GM19438 (cell line): ENCODE measurements at regions not wholly inside any gene's neighbourhood (a gene's known extent, or its start where the extent isn't known, plus 50 kb on each side); places are given as distances from the start of the nearest gene placed in this dataset.
"Not testable (repeated sequence)": the region's sequence is repeated elsewhere in the genome, so short reads cannot be mapped to it uniquely, and the experiment has no call there.

Experiments
- ATAC-seq: cut with Tn5 transposase; IDR thresholded peaks from one replicate; pipeline ENCODE4 v1.9.1; 2021; ENCODE audit warnings: low read depth; ENCODE audit not compliant: unreplicated experiment

GRCh38 chr2:37722971-37723370, 51.5 kb upstream of the CDC42EP3 start:
- not testable (repeated sequence) for ATAC-seq

DNA sequence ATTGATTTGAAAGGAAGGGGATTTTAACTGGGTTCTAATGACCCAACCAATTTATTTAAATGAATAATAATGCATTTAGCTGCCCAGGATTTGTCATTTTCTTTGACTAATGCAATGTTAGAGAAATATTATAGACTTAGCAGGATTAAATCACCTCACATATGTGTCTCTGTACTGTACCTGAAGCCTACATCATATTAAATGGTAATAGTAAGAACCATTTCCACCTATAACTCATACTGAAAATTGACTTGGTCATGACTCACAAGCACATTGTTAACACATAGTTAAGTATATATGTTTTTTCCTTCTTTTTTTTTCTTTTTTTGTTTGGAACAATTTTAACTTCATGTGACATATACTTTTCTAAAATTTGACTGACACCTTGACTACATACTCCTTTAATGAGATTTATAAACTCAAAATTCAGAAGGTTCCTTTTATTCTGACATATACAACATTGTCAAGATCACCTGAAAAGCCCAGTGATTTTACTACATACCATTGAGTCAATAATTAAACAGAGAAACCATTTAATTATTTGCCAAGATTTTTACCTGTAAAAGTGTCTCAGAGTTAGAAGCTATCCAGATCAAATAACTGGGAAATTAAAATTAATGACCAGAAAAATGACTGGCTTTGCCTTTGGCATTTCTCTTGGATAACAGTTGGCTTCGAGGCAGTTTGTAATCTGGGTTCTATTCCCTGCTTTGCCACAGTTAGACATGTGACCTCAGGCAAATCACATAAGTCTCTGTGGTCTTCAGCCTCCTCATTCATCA, 58.8 kb upstream of the CDC42EP3 start:
- no peak for ATAC-seq

GRCh38 chr2:37732412-37732811, 61.0 kb upstream of the CDC42EP3 start:
- not testable (repeated sequence) for ATAC-seq

- ATAC-seq, result no peak
These were observed 61.8 kb upstream of the CDC42EP3 start for GRCh38 chr2:37733251-37733650.

DNA sequence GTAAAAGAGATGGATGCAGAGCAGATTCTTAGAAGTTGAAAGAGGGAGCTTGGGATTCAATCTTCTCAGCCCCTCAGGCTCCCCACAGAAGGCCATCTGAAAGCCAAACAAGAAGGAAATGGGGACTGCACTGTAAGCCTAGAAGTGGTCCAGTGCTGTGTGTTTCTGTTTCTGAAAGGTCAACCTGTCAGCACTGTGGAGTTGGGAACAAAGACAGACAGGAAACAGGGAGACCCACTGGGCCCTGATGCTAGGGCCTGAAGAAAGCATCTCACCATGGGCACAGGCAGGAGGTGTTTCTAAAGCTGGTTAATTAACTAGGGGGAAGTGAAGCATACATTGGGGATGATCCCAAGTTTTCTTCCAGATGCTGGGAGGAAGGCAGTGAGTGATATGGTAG, 62.5 kb upstream of the CDC42EP3 start:
- not testable (repeated sequence) for ATAC-seq

GRCh38 chr2:37734891-37735523, 63.6 kb upstream of the CDC42EP3 start:
- not testable (repeated sequence) for ATAC-seq

- ATAC-seq, result not testable (repeated sequence)
These were observed 64.1 kb upstream of the CDC42EP3 start for GRCh38 chr2:37735524-37735910.

GRCh38 chr2:37737507-37737906, 66.1 kb upstream of the CDC42EP3 start:
- no peak for ATAC-seq

- no peak for ATAC-seq
These were observed 66.9 kb upstream of the CDC42EP3 start for GRCh38 chr2:37738266-37738885.

- ATAC-seq, result no peak
These were observed 67.7 kb upstream of the CDC42EP3 start for GRCh38 chr2:37739153-37739552.

- ATAC-seq, result no peak
These were observed 68.8 kb upstream of the CDC42EP3 start for GRCh38 chr2:37740164-37740739.

GRCh38 chr2:37742286-37742685, 70.8 kb upstream of the CDC42EP3 start:
- ATAC-seq, result no peak

- ATAC-seq, result no peak
These were observed 72.6 kb upstream of the CDC42EP3 start for GRCh38 chr2:37744010-37744409.

DNA sequence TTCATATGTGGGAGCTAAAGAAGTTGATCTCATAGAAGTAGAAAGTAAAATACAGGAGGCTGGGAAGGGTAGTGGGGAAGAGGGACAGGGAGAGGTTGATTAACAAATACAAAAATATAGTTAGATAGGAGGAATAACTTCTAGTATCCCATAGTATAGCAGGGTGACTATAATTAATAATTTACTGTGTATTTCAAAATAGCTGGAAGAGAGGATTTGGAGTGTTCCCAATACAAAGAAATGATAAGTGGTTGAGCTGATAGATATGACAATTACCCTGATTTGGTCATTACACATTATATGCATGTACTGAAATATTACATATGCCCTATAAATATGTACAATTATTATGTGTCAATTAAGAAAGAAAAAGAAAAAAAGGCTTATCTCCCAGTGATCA, 73.5 kb upstream of the CDC42EP3 start:
- ATAC-seq, result not testable (repeated sequence)

GRCh38 chr2:37746011-37746410, 74.6 kb upstream of the CDC42EP3 start:
- ATAC-seq, result not testable (repeated sequence)

DNA sequence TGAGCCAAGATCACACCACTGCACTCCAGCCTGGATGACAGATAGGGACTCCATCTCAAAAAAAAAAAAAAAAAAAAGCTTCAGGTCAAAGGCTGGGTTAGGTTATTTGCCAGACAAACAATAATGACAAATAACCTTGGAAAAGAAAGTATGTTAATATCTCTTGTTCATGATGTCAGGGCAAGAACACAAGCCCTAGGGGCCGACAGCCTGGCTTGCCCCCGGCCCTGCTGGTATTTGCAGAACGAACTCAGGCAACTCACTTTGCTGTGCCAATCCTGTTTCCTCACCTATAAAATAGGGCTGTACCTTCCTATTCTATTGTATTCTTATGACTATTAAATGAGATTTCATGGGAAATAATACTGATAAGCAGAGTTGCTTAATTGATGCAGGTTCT, 75.4 kb upstream of the CDC42EP3 start:
- ATAC-seq, result no peak

GRCh38 chr2:37748541-37748940, 77.1 kb upstream of the CDC42EP3 start:
- no peak for ATAC-seq

- ATAC-seq, result not testable (repeated sequence)
These were observed 78.8 kb upstream of the CDC42EP3 start for GRCh38 chr2:37750286-37750685.

DNA sequence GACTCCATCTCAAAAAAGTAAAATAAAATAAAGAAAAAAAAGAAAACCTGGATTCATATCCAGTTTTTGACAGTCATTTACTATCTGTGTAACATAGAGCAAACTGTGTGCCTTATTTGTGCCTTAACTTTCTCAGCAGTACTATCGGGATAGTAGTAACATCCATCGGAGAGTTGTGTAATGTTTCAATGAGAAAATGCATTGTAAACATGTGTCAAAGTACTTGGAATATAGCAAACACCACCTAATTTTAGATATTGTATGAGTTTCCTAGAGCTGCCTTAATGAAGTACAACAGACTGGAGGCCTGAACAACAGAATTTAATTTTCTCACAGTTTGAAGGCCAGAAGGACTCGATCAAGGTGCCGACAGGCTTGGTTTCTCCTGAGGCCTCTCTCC, 81.3 kb upstream of the CDC42EP3 start:
- no peak for ATAC-seq

GRCh38 chr2:37753758-37754157, 82.3 kb upstream of the CDC42EP3 start:
- no peak for ATAC-seq

DNA sequence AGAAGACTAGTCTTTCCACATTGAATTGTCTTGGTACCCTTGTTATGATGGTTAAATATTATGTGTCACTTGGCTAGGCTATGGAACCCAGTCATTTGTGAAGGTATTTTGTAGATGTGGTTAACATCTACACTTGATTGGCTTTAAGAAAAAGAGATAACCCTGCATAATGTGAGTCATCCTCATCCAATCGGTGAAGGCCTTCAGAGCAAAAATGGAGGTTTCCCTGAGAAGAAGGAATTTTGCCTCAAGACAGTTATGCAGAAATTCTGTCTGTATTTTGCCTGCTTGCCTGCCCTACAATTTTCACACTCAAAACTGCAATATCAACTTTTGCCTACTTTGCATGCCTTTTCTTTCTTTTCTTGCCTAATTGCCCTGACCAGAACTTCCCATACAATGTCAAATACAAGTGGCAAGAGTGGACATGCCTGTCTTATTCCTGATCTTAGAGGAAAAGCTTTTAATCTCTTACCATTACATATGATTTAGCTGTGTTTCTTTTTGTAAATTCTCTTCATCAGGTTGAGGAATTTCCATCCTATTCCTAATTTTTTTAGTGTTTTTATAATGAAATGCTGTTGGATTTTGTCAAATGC, 84.6 kb upstream of the CDC42EP3 start:
- not testable (repeated sequence) for ATAC-seq
